Central memory CD8-positive, alpha-beta T cell (primary cell): ENCODE measurements at regions not wholly inside any gene's neighbourhood (a gene's known extent, or its start where the extent isn't known, plus 50 kb on each side); places are given as distances from the start of the nearest gene placed in this dataset.
"Not testable (repeated sequence)": the region's sequence is repeated elsewhere in the genome, so short reads cannot be mapped to it uniquely, and the experiment has no call there.

ENCODE experiments used
- ATAC-seq: fragments of 150-1000 bp; cut with Tn5 transposase; replicated peaks from 2 replicates; pipeline ENCODE4 v1.10.0; 2022; ENCODE audit warnings: mild to moderate bottlenecking, moderate FRiP score, moderate number of reproducible peaks; ENCODE audit not compliant: poor library complexity, severe bottlenecking; ENCODE audit errors: extremely low read depth
- DNase-seq, 2 donors: peaks; one replicate each; pipeline ENCODE4 v3.0.0; 2021; ENCODE audit warnings: low spot score in 2 of 2
- H3K27ac Mint-ChIP-seq: one replicate; pipeline ENCODE4 v1.8.0; 2022; ENCODE audit warnings: low read depth, mild to moderate bottlenecking, moderate library complexity, mixed read lengths
- H3K27me3 Mint-ChIP-seq: one replicate; pipeline ENCODE4 v1.8.0; 2022; ENCODE audit warnings: mixed read lengths
- H3K36me3 Mint-ChIP-seq: one replicate; pipeline ENCODE4 v1.8.0; 2022; ENCODE audit warnings: mild to moderate bottlenecking, moderate library complexity, mixed read lengths; ENCODE audit not compliant: insufficient read depth
- H3K4me1 Mint-ChIP-seq: one replicate; pipeline ENCODE4 v1.8.0; 2022; ENCODE audit warnings: mixed read lengths
- H3K4me3 Mint-ChIP-seq: one replicate; pipeline ENCODE4 v1.8.0; 2022; ENCODE audit warnings: mild to moderate bottlenecking, moderate library complexity, mixed read lengths
- H3K9me3 Mint-ChIP-seq: one replicate; pipeline ENCODE4 v1.8.0; 2022; ENCODE audit warnings: mixed read lengths

- Mint-ChIP-seq H3K36me3 (no peaks in the 10 kb centered on the region), H3K4me1 (peaks cover 4% of the 10 kb centered on the region), H3K9me3 (no peaks in the 10 kb centered on the region), H3K27ac (no peak overlapping the region), H3K27me3 (peaks cover 15% of the 10 kb centered on the region), H3K4me3 (no peak overlapping the region)
- ATAC-seq: no peak
- no peak for DNase-seq
These were observed 124.3 kb downstream of the SKIDA1 start for GRCh38 chr10:21401196-21401595.

GRCh38 chr10:21399392-21400035, 126.0 kb downstream of the SKIDA1 start:
- Mint-ChIP-seq H3K27me3 (peaks cover 15% of the 10 kb centered on the region), H3K27ac (no peak overlapping the region), H3K4me1 (no peaks in the 10 kb centered on the region), H3K36me3 (peaks cover 1% of the 10 kb centered on the region), H3K9me3 (no peaks in the 10 kb centered on the region), H3K4me3 (no peak overlapping the region)
- DNase-seq (no peak), ATAC-seq (no peak)

- no peak for ATAC-seq
- H3K9me3 Mint-ChIP-seq: no peaks in the 10 kb centered on the region
- DNase-seq: no peak
- H3K36me3 Mint-ChIP-seq: peaks cover 1% of the 10 kb centered on the region
- H3K4me1 Mint-ChIP-seq: no peaks in the 10 kb centered on the region
- no peak overlapping the region for H3K27ac Mint-ChIP-seq
- peaks cover 15% of the 10 kb centered on the region for H3K27me3 Mint-ChIP-seq
- H3K4me3 Mint-ChIP-seq: no peak overlapping the region
These were observed 126.8 kb downstream of the SKIDA1 start for GRCh38 chr10:21398563-21399231.

- Mint-ChIP-seq H3K27ac (no peak overlapping the region), H3K4me3 (no peak overlapping the region), H3K4me1 (no peaks in the 10 kb centered on the region), H3K9me3 (no peaks in the 10 kb centered on the region), H3K36me3 (peaks cover 1% of the 10 kb centered on the region), H3K27me3 (peaks cover 15% of the 10 kb centered on the region)
- ATAC-seq (no peak), DNase-seq (no peak)
These were observed 128.6 kb downstream of the SKIDA1 start for GRCh38 chr10:21396889-21397288.

- Mint-ChIP-seq H3K9me3 (no peaks in the 10 kb centered on the region), H3K4me3 (no peak overlapping the region), H3K36me3 (peaks cover 1% of the 10 kb centered on the region), H3K27me3 (peaks cover 28% of the 10 kb centered on the region), H3K4me1 (no peaks in the 10 kb centered on the region), H3K27ac (no peak overlapping the region)
- no peak for DNase-seq
- ATAC-seq: no peak
These were observed 131.6 kb downstream of the SKIDA1 start for GRCh38 chr10:21393931-21394330.

GRCh38 chr10:21388589-21388988, 136.9 kb downstream of the SKIDA1 start:
- Mint-ChIP-seq H3K9me3 (no peaks in the 10 kb centered on the region), H3K36me3 (peaks cover 1% of the 10 kb centered on the region), H3K4me3 (no peak overlapping the region), H3K4me1 (no peaks in the 10 kb centered on the region), H3K27ac (no peak overlapping the region), H3K27me3 (peaks cover 19% of the 10 kb centered on the region)
- ATAC-seq: no peak
- DNase-seq: no peak

- Mint-ChIP-seq H3K27ac (no peak overlapping the region), H3K27me3 (peaks cover 19% of the 10 kb centered on the region), H3K4me3 (no peak overlapping the region), H3K4me1 (no peaks in the 10 kb centered on the region), H3K9me3 (no peaks in the 10 kb centered on the region), H3K36me3 (peaks cover 2% of the 10 kb centered on the region)
- no peak for ATAC-seq
- DNase-seq: no peak
These were observed 137.6 kb downstream of the SKIDA1 start for GRCh38 chr10:21387868-21388267.

GRCh38 chr10:21385996-21386585, 139.4 kb downstream of the SKIDA1 start:
- ATAC-seq: no peak
- no peak overlapping the region for H3K4me3 Mint-ChIP-seq
- no peak overlapping the region for H3K27ac Mint-ChIP-seq
- peaks cover 2% of the 10 kb centered on the region for H3K36me3 Mint-ChIP-seq
- DNase-seq: no peak
- H3K27me3 Mint-ChIP-seq: peaks cover 13% of the 10 kb centered on the region
- no peaks in the 10 kb centered on the region for H3K4me1 Mint-ChIP-seq
- H3K9me3 Mint-ChIP-seq: no peaks in the 10 kb centered on the region

GRCh38 chr10:21385536-21385935, 139.9 kb downstream of the SKIDA1 start:
- Mint-ChIP-seq H3K27me3 (peaks cover 8% of the 10 kb centered on the region), H3K9me3 (no peaks in the 10 kb centered on the region), H3K36me3 (peaks cover 2% of the 10 kb centered on the region), H3K4me1 (no peaks in the 10 kb centered on the region), H3K27ac (no peak overlapping the region), H3K4me3 (no peak overlapping the region)
- ATAC-seq (no peak), DNase-seq (no peak)

GRCh38 chr10:21379143-21379542, 146.3 kb downstream of the SKIDA1 start:
- no peaks in the 10 kb centered on the region for H3K27me3 Mint-ChIP-seq
- DNase-seq (no peak), ATAC-seq (no peak)
- H3K9me3 Mint-ChIP-seq: no peaks in the 10 kb centered on the region
- H3K4me1 Mint-ChIP-seq: no peaks in the 10 kb centered on the region
- no peak overlapping the region for H3K27ac Mint-ChIP-seq
- peaks cover 2% of the 10 kb centered on the region for H3K36me3 Mint-ChIP-seq
- H3K4me3 Mint-ChIP-seq: no peak overlapping the region

GRCh38 chr10:21375274-21375673, 150.2 kb downstream of the SKIDA1 start:
- not testable (repeated sequence) for H3K4me1 Mint-ChIP-seq, DNase-seq, H3K27ac Mint-ChIP-seq, H3K36me3 Mint-ChIP-seq, H3K9me3 Mint-ChIP-seq, H3K4me3 Mint-ChIP-seq, ATAC-seq, H3K27me3 Mint-ChIP-seq

- H3K4me3 Mint-ChIP-seq, H3K27me3 Mint-ChIP-seq, DNase-seq, H3K36me3 Mint-ChIP-seq, H3K27ac Mint-ChIP-seq, ATAC-seq, H3K4me1 Mint-ChIP-seq, H3K9me3 Mint-ChIP-seq: not testable (repeated sequence)
These were observed 151.6 kb downstream of the SKIDA1 start for GRCh38 chr10:21373881-21374280.
